GM12873 (cell line): ENCODE measurements at regions not wholly inside any gene's neighbourhood (a gene's known extent, or its start where the extent isn't known, plus 50 kb on each side); places are given as distances from the start of the nearest gene placed in this dataset.

ENCODE experiments used
- TF ChIP-seq, protein P1 (sequence below): IDR thresholded peaks from 2 replicates; pipeline ENCODE4 v1.5.1; 2012; ENCODE audit warnings: low read depth, mild to moderate bottlenecking, moderate library complexity, low read length, control low read depth; ENCODE audit not compliant: insufficient read depth; ENCODE audit errors: missing control alignments

DNA sequence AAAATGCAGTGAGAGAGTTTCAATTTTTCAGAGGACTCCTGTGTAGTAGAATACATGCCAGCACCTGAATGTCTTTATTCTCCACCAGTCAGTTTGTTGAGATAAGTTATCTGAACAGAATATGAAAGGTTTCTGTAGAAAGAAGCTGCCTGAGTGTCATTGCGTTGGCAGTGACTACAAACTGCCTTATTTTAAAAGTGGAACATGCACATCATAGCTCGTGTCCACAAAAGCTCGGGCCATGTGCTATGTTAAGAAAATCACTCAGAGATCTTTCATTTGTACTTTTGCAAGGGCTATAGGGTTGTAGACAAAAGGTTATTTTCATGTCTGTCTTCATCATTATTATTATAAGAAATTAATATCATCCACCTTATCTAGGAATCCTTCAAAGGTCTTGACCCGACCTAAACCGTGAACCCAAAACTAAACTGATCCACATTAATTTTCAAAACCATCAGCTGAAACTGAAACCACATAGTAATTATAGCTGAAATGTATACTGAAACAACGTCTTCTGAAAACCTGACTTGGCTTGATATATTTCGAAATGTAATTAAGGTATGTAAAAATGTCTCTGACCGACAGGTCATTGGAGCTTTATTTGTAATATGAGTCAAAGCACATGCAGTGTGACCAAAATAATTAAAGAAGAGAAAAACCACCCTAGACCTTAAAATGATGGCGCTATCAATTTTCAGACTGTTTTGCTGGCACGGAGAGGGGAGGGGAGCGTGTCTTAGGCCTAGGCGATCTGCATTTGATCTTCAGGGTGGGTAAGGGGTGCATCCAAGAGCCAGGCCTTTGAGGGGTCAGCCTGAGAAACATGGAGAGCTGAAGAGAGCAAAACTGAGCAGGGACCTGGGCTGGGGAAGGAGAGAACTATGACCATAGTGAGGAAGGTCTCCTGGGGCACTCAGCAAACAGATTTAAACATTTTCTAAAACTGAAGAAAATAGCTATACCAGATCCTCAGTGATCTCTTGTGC lies 232.1 kb downstream of the SOX11 start:
- TF ChIP-seq, protein P1, sequence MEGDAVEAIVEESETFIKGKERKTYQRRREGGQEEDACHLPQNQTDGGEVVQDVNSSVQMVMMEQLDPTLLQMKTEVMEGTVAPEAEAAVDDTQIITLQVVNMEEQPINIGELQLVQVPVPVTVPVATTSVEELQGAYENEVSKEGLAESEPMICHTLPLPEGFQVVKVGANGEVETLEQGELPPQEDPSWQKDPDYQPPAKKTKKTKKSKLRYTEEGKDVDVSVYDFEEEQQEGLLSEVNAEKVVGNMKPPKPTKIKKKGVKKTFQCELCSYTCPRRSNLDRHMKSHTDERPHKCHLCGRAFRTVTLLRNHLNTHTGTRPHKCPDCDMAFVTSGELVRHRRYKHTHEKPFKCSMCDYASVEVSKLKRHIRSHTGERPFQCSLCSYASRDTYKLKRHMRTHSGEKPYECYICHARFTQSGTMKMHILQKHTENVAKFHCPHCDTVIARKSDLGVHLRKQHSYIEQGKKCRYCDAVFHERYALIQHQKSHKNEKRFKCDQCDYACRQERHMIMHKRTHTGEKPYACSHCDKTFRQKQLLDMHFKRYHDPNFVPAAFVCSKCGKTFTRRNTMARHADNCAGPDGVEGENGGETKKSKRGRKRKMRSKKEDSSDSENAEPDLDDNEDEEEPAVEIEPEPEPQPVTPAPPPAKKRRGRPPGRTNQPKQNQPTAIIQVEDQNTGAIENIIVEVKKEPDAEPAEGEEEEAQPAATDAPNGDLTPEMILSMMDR: no peak

DNA sequence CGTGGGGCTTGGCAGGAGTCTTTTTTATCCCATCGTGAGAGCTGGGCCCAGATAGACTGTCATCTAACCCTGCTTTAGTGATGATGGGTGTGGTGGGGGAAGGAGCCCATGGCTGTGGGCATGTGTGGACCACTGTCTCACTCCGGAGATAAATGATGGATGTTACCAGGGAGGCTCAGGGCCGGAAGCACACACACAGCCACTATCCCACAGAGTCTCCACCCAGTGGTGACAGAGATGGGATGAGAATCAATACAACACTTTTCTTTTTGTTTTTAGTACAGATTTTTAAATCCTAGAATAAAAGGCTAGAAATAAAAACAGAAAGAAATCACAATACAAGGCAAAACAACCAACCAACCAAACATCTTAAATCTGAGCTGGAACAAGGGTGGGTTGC lies 233.4 kb downstream of the SOX11 start:
- TF ChIP-seq, protein P1: no peak

DNA sequence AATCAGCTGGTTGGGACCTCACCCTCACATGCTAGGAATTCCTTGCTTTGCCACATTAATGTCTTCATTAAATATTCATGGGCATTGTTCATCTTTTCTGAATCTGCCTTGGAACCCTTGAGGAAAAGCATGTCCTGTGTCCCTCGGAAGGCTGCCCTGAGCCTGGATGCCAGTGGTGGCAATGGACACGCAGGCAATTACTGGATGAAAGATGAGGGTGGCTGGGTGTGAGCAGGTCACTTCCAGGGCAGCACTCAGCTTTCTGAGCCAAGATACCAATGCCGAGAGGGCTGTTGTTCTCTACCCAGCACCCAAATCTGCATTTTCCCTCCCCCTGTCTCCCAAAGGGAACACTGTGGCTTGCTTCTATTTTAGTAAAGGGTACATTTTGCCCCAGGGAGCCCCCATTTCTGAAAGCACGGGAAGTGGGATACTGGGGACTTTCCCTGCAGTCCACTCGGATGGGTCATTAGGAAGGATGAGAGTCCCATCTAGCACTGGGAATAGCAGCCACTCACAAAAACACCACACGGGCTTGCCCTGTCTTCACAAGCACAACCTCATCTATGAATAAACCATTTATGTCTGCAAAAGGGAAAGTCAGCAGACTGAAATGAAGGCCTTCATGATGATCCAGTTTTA lies 234.8 kb downstream of the SOX11 start:
- TF ChIP-seq, protein P1: no peak

DNA sequence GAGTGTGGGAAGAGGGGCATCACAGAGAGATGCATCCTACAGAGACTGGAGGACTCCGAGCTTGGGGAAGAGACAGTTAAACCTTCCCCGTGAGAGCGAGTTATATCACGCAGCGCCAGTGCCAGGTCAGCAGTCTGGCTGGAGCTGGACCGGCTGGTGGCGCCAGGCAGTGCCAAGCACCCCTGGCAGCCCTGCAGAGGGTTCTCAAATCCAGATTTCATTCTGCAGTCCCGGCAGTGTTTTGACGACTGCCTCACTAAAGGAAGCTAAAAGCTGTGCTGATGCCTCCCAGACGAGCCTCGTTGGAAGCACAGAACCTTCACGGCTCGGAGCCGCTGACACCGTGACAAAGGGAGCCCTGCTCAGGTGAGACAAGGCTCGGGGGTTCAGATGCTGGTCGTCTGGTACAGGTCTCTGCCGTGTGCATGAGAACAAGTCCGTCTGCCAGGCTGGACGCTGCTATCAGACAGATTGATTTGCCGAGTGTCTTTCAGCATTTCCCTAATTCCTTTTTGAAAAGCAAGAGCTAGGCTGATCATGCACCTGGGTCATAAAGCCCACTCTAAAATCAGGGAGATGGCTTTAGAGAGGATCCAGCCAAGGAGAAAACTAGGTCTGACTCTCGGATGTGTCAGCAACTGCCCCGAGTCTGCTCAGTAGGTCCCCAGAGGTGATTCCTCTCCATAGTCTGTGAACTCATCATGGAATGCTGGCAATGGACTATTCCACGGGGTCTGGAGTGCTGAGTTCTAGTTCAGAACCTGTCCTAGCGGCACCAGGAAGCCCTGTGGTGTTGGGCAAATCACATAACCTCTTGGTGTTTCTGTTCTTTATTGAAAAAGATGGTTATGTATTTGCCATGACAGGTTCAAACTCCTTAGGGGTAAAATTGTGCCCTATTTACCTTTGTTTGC lies 240.6 kb downstream of the SOX11 start:
- TF ChIP-seq, protein P1: no peak

DNA sequence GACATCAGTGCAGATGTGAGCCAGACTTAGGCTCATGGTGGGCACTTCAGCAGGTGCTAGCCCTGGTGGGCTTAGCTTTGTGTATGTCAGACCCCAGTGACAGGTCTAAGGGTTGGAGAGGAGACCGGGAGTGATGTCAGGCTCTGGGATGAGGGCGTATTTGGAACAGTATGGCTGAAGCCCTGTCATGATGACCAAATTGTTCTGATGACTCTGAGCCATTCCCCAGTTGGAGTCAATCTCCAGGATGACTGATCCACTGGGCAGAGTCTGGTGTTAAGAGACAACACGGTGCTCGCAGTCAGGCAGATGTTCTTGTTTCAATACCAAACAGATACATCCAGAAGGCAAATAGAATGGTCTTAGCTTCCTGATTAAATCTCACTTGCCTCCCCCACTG lies 241.5 kb downstream of the SOX11 start:
- TF ChIP-seq, protein P1: no peak

DNA sequence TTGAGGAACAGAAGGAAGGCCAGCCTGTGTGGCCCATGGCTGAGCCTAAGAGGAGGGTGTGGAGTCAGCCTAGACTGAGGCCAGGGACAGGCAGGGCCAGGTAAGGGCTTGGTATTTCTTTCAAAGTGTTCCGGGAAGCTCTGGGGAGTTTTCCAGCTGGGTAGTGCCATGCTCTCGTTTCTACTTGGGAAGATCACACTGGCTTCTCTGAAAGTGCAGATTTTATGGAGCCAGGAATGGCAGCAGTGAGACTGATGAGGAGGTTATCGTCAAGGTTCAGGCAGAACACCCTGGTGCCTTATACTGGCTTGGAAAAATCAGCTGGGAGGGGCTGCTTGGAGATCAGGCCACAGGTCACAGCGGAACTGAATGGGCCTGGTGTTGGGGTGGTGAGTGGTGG lies 245.1 kb downstream of the SOX11 start:
- TF ChIP-seq, protein P1: no peak
